ENCODE measurements at regions not wholly inside any gene's neighbourhood (a gene's known extent, or its start where the extent isn't known, plus 50 kb on each side); places are given as distances from the start of the nearest gene placed in this dataset.
A peak's percentile ranks its signal among the peaks of the same experiment; 100 is the strongest.
"Not testable (repeated sequence)": the region's sequence is repeated elsewhere in the genome, so short reads cannot be mapped to it uniquely, and the experiment has no call there.

GRCh38 chr7:81333536-81333935 is 414.7 kb upstream of the SEMA3C start:
- no peak for DNase-seq

GRCh38 chr7:81333004-81333403 is 414.2 kb upstream of the SEMA3C start:
- no peak for DNase-seq

- no peak for DNase-seq
Observed at GRCh38 chr7:81331061-81332018, 412.5 kb upstream of the SEMA3C start.

GRCh38 chr7:81330108-81330507 is 411.3 kb upstream of the SEMA3C start:
- no peak for DNase-seq

GRCh38 chr7:81327468-81328266 is 408.8 kb upstream of the SEMA3C start:
- DNase-seq: no peak

- no peak for DNase-seq
Observed at GRCh38 chr7:81321949-81322348, 403.1 kb upstream of the SEMA3C start.

- no peak for DNase-seq
Observed at GRCh38 chr7:81317741-81318140, 398.9 kb upstream of the SEMA3C start.

- peak; percentile 17 for DNase-seq
Observed at GRCh38 chr7:81308643-81309322, 389.9 kb upstream of the SEMA3C start.

- no peak for DNase-seq
Observed at GRCh38 chr7:81301815-81302214, 383.0 kb upstream of the SEMA3C start.

- no peak for DNase-seq
Observed at GRCh38 chr7:81300753-81301152, 381.9 kb upstream of the SEMA3C start.

- DNase-seq: no peak
Observed at GRCh38 chr7:81299711-81300110, 380.9 kb upstream of the SEMA3C start.

- no peak for DNase-seq
Observed at GRCh38 chr7:81298951-81299666, 380.3 kb upstream of the SEMA3C start.

- no peak for DNase-seq
Observed at GRCh38 chr7:81297317-81297716, 378.5 kb upstream of the SEMA3C start.

GRCh38 chr7:81296726-81297125 is 377.9 kb upstream of the SEMA3C start:
- DNase-seq: no peak

- no peak for DNase-seq
Observed at GRCh38 chr7:81294897-81295515, 376.2 kb upstream of the SEMA3C start.

- DNase-seq: no peak
Observed at GRCh38 chr7:81293806-81294205, 375.0 kb upstream of the SEMA3C start.

- not testable (repeated sequence) for DNase-seq
Observed at GRCh38 chr7:81286754-81287153, 367.9 kb upstream of the SEMA3C start.

GRCh38 chr7:81285142-81285871 is 366.5 kb upstream of the SEMA3C start:
- no peak for DNase-seq

- no peak for DNase-seq
Observed at GRCh38 chr7:81284576-81284975, 365.7 kb upstream of the SEMA3C start.

- DNase-seq: no peak
Observed at GRCh38 chr7:81280531-81280930, 361.7 kb upstream of the SEMA3C start.

- no peak for DNase-seq
Observed at GRCh38 chr7:81277691-81278090, 358.8 kb upstream of the SEMA3C start.

All from NCI-H2171 (cell line).